Parathyroid adenoma (tissue), 2 donors: ENCODE measurements at regions not wholly inside any gene's neighbourhood (a gene's known extent, or its start where the extent isn't known, plus 50 kb on each side); places are given as distances from the start of the nearest gene placed in this dataset.

Experiments
- H2AFZ ChIP-seq: fragments of 300-600 bp; sonication (generic); one replicate; pipeline ENCODE4 v1.7.0; 2017; ENCODE audit warnings: antibody characterized with exemption, mild to moderate bottlenecking
- H3K27ac ChIP-seq: fragments of 300-600 bp; sonication (generic); one replicate; pipeline ENCODE4 v1.7.0; 2017
- H3K27me3 ChIP-seq: fragments of 300-600 bp; sonication (generic); one replicate; pipeline ENCODE4 v1.7.0; 2017; ENCODE audit warnings: low read length; ENCODE audit not compliant: control insufficient read depth, insufficient read depth
- H3K36me3 ChIP-seq: fragments of 300-600 bp; sonication (generic); one replicate; pipeline ENCODE4 v1.7.0; 2017; ENCODE audit warnings: low read length; ENCODE audit not compliant: control insufficient read depth, insufficient read depth
- H3K4me1 ChIP-seq: fragments of 300-600 bp; sonication (generic); one replicate; pipeline ENCODE4 v1.7.0; 2017; ENCODE audit warnings: control low read depth
- H3K4me2 ChIP-seq: fragments of 300-600 bp; sonication (generic); one replicate; pipeline ENCODE4 v1.7.0; 2017; ENCODE audit warnings: low read length
- H3K4me3 ChIP-seq: fragments of 300-600 bp; sonication (generic); one replicate; pipeline ENCODE4 v1.7.0; 2017; ENCODE audit warnings: low read depth, low read length
- H3K79me2 ChIP-seq: fragments of 300-600 bp; sonication (generic); one replicate; pipeline ENCODE4 v1.7.0; 2017; ENCODE audit warnings: control low read depth
- H3K9ac ChIP-seq: fragments of 300-600 bp; sonication (generic); one replicate; pipeline ENCODE4 v1.7.0; 2017; ENCODE audit warnings: mild to moderate bottlenecking
- H3K9me3 ChIP-seq: fragments of 300-600 bp; sonication (generic); one replicate; pipeline ENCODE4 v1.7.0; 2017; ENCODE audit warnings: low read length; ENCODE audit not compliant: control insufficient read depth
- TF ChIP-seq, protein P1 (sequence below): fragments of 300-600 bp; sonication (generic); IDR thresholded peaks from one replicate; pipeline ENCODE4 v1.7.0; 2017; ENCODE audit warnings: antibody characterized with exemption, mild to moderate bottlenecking
- donor health status: primary hyperparathyroidism.

GRCh38 chr11:106421676-106422292, 344.3 kb downstream of the AASDHPPT start:
- no peak overlapping the region for H3K9ac ChIP-seq
- no peaks in the 10 kb centered on the region for H3K4me1 ChIP-seq
- no peaks in the 10 kb centered on the region for H3K36me3 ChIP-seq
- H2AFZ ChIP-seq, result no peak overlapping the region
- H3K9me3 ChIP-seq, result no peaks in the 10 kb centered on the region
- no peak overlapping the region for H3K4me3 ChIP-seq
- no peaks in the 10 kb centered on the region for H3K79me2 ChIP-seq
- no peaks in the 10 kb centered on the region for H3K27me3 ChIP-seq
- no peak overlapping the region for H3K27ac ChIP-seq
- TF ChIP-seq, protein P1, sequence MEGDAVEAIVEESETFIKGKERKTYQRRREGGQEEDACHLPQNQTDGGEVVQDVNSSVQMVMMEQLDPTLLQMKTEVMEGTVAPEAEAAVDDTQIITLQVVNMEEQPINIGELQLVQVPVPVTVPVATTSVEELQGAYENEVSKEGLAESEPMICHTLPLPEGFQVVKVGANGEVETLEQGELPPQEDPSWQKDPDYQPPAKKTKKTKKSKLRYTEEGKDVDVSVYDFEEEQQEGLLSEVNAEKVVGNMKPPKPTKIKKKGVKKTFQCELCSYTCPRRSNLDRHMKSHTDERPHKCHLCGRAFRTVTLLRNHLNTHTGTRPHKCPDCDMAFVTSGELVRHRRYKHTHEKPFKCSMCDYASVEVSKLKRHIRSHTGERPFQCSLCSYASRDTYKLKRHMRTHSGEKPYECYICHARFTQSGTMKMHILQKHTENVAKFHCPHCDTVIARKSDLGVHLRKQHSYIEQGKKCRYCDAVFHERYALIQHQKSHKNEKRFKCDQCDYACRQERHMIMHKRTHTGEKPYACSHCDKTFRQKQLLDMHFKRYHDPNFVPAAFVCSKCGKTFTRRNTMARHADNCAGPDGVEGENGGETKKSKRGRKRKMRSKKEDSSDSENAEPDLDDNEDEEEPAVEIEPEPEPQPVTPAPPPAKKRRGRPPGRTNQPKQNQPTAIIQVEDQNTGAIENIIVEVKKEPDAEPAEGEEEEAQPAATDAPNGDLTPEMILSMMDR, result no peak
- no peak overlapping the region for H3K4me2 ChIP-seq

GRCh38 chr11:106422583-106422982, 345.1 kb downstream of the AASDHPPT start:
- no peak overlapping the region for H2AFZ ChIP-seq
- no peak overlapping the region for H3K4me3 ChIP-seq
- H3K27ac ChIP-seq, result no peak overlapping the region
- H3K4me2 ChIP-seq, result no peak overlapping the region
- H3K4me1 ChIP-seq, result no peaks in the 10 kb centered on the region
- TF ChIP-seq, protein P1, result no peak
- no peaks in the 10 kb centered on the region for H3K27me3 ChIP-seq
- no peaks in the 10 kb centered on the region for H3K36me3 ChIP-seq
- no peak overlapping the region for H3K9ac ChIP-seq
- no peaks in the 10 kb centered on the region for H3K79me2 ChIP-seq
- no peaks in the 10 kb centered on the region for H3K9me3 ChIP-seq

DNA sequence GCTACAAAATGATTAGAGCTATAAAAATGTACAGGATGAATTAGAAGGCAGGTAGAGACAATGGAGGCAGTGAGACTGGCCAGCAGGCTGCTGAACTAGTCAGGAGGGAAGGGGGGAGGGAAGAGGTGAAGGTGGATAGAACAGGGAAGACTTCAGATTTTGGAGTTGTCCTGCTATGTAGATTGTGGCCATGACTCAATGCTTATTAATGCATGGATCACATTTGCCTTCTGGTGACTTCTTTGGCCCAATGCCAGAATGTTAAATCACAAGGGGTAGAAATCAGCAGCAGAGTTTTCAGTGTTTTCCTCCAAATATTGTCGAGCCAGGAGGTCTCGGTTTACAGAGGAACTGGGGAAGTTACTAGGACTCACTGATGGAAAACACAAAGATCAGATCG, 346.6 kb downstream of the AASDHPPT start:
- TF ChIP-seq, protein P1, result no peak
- Histone ChIP-seq H2AFZ (no peak overlapping the region), H3K79me2 (no peaks in the 10 kb centered on the region), H3K9ac (no peak overlapping the region), H3K4me1 (no peaks in the 10 kb centered on the region), H3K27ac (no peak overlapping the region), H3K4me3 (no peak overlapping the region), H3K4me2 (no peak overlapping the region), H3K36me3 (no peaks in the 10 kb centered on the region), H3K9me3 (no peaks in the 10 kb centered on the region), H3K27me3 (no peaks in the 10 kb centered on the region)

DNA sequence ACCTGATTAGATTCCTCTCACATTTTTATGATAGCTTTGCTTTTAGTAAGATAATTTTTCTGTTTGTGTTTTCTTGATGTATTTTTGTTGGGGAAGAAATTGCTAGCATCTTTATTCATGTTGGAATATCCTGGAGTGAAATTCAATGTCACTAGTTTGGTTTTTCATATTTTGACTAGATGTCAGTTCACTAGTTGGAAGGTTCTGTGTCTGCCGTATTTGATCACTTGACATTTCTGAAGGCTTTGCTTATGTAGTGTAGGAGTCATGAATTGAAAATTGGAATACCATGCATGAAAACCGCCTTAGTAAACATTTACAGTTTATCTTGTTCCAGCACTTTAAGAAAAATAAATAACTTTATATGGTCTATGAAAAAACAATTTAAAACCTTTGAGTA, 348.4 kb downstream of the AASDHPPT start:
- Histone ChIP-seq H3K27ac (no peak overlapping the region), H3K4me3 (no peak overlapping the region), H3K9ac (no peak overlapping the region), H3K79me2 (no peaks in the 10 kb centered on the region), H3K36me3 (no peaks in the 10 kb centered on the region), H3K9me3 (no peaks in the 10 kb centered on the region), H3K27me3 (no peaks in the 10 kb centered on the region), H3K4me2 (no peak overlapping the region), H2AFZ (no peak overlapping the region), H3K4me1 (no peaks in the 10 kb centered on the region)
- TF ChIP-seq, protein P1, result no peak

- H3K4me3 ChIP-seq, result no peak overlapping the region
- no peak overlapping the region for H2AFZ ChIP-seq
- no peaks in the 10 kb centered on the region for H3K9me3 ChIP-seq
- H3K4me1 ChIP-seq, result no peaks in the 10 kb centered on the region
- no peak overlapping the region for H3K9ac ChIP-seq
- no peaks in the 10 kb centered on the region for H3K79me2 ChIP-seq
- no peaks in the 10 kb centered on the region for H3K36me3 ChIP-seq
- TF ChIP-seq, protein P1, result no peak
- H3K27ac ChIP-seq, result no peak overlapping the region
- H3K4me2 ChIP-seq, result no peak overlapping the region
- H3K27me3 ChIP-seq, result no peaks in the 10 kb centered on the region
These were observed 349.2 kb downstream of the AASDHPPT start for GRCh38 chr11:106426696-106427095.
